Amygdala (tissue), 56 donors: ENCODE measurements at regions not wholly inside any gene's neighbourhood (a gene's known extent, or its start where the extent isn't known, plus 50 kb on each side); places are given as distances from the start of the nearest gene placed in this dataset.

ENCODE experiments used
- DNase-seq, 56 donors: peaks; one replicate each; lab custom pipeline; 2025; lab: John Stamatoyannopoulos, UW

DNA sequence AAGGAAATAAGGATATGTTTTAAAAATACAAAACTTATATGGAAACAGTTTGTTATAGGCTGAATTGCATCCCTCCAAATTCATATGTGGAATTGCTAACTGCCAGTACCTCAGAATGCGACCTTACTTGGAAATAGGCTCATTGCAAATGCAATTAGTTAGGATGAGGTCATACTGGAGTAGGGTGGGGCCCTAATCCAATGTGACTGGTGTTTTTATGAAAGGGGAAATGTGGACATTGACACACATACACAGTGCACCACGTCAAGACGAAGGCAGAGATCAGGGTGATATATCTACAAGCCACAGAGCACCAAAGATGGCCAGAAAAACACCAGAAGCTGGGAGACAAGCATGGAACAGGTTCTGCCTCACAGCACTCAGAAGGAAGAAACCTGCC lies 494.2 kb downstream of the TSN start:
- no peak for DNase-seq

DNA sequence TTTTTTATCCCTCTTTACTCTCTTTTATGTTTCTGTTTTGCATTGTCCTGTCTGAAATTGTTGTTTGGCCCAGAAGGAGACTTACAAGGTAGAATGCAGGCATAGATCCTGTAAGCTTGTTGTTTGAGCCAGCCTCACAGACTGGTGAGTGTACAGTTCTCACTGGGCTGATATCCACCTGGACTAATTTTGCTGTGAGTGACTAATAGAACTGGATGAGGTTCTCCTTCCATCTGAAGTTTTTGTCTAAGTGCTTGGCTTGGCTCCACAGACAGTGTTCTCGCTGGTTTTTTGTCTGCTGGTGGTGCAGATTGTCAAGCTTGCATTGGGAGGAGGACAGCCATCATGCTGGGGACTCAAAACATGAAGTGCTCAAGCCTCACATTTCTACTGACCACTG lies 495.7 kb downstream of the TSN start:
- DNase-seq, result no peak

DNA sequence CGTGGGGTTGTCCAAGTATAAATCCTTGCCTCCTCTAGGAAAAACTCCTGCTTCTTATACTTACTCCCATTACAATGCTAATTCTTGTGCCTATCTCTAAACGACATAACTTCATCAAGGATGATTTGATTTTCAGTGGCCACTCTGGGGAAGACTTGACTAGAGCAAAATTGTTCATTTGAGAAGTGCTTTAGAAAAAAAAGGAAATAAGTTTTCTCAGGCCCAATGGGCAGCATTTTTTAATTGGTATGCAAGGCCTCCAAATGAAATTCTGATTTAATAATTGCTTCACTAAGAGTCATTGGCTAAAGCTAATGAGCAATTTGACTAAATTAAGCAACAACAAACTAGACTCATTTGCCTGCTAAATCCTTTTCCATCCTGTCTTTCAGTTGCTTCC lies 496.1 kb downstream of the TSN start:
- DNase-seq, result no peak

DNA sequence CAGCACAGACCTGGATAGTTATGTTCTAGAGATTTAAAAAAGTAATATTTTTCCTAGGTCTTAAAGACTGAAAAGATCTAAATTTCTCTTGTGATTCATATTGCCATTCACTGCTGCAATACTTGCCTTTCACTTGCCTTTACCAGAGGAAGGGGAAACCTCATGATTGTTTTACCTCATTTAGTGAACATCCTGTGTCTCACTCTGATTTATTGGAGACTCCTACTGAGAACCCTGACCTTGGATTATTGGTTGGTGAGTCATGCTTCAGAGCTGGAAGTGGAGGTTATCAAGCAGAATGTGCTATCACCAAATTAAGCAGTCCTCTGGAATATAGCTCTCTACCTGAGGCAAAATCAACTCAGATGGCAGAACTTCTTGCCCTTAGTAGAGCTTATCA lies 500.5 kb downstream of the TSN start:
- DNase-seq, result no peak

DNA sequence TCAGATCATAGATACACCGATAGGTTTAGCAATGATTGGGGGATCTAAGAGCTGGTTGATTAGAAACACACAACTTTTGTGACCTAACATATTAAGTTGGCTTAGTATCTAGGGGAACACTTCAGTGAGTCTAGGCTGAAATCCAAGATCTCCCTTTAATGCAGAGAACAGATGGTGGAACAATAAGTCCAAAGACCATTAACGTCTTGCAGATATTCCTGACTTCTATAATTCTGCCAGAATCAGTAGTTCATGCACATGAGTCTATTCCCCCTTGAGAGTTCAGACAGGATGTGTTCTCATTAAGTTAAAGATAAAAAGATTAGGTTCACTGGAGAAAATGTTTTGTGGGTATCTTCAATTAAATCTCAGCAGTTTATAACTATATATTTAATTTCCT lies 506.5 kb downstream of the TSN start:
- no peak for DNase-seq

DNA sequence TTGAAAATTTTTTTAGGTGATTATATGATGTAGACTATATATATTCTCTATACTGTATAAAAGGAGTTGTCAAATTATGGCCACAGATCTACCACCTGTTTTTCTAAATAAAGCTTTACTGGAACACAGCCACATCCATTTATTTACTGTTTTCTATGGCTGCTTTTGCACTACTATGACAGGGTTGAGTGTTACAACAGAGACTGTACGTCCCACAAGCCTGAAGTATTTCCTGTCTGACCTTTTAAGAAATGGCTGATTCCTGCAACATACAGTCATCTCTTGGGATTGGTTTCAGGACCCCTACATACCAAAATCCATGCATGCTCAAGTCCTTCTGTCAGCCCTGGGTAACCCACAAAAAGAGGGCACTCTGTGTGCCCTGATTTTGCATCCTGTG lies 508.3 kb downstream of the TSN start:
- DNase-seq, result no peak

DNA sequence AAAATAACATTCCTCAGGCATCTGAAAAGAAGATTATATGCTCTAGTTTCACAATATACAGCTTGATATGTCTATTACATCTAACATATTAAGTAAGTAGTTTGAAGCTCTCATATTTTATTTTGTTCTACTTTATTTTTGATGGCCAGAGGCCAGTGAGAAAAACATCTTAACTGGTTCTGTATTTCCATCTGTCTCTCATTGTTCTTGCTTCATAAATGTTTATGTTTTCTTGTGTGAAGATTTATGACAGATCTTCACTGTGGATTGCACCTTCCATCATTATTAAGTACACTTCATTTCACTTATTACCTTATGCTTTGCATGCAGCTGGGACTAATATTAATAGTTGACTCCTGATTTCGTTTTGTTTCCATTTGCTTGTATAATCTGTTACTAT lies 511.2 kb downstream of the TSN start:
- no peak for DNase-seq

DNA sequence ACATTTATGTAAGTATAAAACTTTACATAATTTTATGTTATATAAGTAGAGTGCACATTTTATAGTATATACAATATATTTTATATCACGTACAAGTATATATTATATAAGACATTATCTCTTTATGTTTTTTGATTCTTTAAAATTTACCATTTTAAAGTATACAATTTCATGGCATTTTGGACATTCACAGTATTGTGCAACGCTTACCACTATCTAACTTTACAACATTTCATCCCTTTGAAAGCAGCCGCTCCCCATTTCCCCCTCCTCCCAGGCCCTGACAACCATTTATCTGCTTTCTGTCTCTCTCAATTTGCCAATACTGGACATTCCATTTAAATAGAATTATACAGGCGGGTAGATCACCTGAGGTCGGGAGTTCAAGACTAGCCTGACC lies 512.5 kb downstream of the TSN start:
- no peak for DNase-seq

DNA sequence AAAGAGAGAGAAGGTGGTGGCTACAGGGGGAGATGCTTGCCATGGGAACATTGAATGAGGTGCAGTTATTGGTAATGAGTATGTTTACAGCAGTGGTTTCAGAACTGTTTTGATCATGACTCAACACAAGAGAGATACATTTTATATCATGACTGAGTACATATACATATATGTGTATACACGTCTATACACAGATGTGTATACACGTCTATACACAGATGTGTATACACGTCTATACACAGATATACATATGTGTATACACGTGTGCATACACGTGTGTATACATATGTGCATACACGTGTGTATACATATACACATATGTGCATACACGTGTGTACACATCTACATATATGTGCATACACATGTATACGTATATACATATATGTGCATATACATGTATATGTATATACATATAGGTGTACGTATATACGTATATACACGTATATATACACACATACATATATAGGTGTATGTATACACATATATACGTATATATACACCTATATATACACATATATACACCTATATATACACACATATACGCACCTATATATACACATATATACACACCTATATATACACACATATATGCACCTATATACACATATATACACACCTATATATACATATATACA lies 518.5 kb downstream of the TSN start:
- DNase-seq, result no peak

DNA sequence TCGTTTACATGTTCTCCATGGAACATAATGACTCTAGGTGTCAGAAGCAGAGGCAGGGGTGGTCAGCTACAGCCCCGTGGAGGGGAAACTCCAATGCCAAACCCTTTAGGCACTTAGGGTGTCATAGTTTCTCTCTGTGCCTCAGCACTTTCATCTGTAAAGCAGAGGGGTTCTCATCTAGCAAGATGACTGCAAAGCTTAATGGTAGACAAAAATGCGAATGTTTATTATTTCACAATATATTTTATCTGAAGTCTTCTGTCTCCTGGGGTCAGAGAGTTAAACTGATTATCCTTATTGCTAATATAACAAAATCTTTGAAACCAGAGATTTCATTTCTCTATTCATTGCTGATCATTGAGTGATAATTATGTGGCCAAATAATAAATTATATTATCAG lies 522.5 kb downstream of the TSN start:
- no peak for DNase-seq

DNA sequence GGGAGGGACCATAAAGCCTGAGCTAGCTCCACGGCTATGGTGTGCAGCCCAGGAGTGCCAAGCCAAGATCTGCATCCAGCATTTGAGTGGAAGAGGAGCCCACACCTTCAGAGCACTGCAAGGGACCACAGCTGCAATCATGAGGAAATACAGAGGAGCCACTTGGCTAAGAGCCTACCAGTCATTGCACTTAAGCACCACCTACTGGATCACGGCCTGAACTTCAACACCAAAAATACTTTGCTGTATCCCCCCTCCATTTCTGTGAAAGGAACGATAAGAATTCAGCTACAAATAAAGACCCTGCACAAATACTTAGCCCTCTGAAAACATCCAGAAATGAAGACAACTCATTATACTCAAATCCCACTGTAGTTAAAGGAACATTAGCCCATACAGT lies 545.3 kb downstream of the TSN start:
- no peak for DNase-seq

DNA sequence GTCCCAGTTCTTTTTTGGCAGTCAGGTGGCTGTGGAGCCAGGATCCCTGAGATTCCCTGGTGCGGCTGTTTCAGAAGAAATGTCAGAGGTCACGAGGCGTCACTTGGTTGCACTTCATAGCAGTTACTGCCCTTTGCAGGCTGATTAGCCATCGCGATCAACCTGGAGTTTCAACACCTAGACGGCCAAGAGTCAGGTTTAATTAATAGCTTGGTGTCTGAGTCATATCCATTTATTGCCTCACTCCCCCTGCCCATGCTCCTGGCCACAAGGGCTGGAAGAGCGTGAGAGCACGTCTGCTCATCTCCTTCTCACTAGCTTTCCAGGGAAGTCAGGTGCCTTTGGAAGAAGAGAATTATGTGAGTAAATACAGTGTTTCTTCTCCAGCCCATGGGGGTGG lies 552.3 kb downstream of the TSN start:
- DNase-seq, result no peak

DNA sequence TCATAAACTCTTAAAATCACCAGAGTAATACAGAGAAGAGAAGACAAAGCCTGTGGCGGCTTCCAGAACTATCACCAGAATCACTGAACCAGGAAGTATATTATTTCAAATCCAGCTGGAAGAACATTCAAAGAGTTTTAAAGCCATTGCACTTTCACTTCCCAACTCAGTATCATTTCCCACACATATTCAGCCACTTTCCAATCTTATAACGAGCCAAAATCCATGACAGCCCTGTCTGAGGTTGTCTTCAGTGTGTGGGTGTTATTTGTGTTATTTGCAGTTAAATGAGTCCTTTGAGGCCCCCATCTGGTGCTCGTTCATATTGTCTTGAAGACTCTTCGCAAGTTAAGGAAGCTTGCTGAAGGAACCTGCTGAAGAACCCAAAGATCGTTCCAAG lies 559.9 kb downstream of the TSN start:
- no peak for DNase-seq

DNA sequence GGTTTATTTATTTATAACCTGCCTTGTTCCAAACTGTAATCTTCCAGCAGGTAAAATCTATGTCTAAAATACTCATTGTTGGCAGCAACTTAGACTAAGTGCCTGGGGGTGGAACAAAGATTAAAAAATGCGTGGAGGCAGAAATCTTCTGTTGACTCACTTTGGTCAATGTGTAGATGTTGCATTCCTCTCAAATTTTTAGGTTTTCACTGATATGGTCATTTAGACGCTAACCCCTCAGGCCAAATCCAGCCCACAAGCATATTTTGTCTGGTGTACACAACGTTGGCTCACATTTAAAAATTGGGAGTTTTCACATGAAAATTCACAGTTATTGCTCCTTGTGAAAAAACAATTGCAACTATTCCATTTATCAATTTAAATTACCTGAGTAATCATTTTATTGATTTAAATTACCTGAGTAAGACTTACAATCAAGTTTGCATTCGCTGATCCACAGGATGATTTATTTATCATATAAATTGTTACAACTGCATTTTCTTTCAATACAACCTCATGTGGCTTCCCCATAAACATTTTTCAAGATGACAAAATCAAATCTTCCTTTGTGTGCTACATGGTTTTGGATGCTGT lies 564.2 kb downstream of the TSN start:
- no peak for DNase-seq

DNA sequence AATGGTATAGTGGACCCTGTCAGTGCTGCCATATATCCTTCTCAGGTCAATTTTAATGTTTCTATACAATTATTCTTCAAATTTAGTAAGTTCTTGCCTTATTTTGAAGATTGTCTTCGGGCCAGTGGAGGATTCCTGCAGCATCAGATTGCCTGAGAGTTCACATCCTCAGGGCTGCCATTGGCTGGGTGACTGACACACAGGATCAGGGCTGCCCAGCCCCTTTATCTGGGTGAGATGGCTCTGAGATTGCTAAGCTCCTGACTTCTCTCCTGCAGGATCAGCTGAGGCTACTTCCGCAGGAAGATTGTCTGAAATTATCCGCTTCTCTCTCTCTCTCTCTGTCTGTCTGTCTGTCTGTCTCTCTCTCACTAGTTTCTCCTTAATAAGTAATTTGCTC lies 567.4 kb downstream of the TSN start:
- no peak for DNase-seq

DNA sequence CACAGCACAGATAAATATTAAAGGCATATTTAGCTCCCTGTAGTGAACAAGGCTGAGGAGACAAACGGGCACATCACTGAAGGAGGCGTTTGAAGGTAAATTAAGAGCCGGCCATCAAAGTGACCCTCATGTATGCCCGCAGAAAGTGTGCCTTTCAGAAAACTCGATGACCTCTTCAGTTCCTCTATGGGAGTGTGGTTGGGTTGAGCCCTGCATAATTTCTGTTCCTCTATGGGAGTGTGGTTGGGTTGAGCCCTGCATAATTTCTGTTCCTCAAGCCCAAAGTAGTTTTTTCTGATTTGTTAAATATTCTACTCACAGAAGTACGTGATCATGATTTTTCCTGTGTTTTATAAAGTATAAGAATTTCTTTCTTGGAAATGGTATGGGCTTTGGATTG lies 568.5 kb downstream of the TSN start:
- DNase-seq, result no peak

DNA sequence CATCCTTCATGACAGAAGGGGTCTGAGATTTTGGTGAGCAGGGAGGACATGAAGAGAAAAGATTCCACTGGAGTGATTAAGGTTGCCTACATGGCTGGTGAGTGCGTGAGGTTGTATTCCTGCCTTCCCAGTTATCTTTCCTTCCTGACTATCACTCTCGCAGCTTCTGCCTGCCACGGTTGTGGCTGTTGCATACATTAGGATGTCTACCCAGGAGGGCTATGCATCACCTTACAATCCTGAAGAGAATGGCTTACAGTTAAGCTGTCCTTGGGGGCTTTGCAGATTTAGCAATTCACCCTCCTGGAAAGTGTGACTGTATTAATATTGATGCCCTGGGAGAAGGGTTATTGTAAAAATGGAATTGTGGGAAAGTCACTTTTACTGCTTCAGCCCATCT lies 571.0 kb downstream of the TSN start:
- no peak for DNase-seq

DNA sequence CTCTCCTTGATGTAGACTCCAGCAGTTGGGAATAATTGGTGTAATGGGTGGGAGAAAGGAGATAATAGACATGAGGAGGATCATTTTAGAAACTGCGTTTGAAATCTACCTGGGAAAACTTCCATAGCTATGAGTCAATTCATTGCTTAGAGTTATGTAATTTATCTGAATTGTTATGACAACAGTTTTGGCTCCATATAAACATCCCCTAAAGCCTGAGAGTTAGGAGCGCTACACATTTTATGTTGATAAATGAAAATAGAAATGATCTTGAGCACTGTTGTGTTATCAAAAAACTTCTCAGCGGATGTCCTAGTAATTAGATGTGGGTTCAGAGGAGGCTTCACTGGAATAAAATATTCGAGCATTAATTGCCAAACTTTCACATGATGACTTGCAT lies 573.4 kb downstream of the TSN start:
- DNase-seq, result no peak

DNA sequence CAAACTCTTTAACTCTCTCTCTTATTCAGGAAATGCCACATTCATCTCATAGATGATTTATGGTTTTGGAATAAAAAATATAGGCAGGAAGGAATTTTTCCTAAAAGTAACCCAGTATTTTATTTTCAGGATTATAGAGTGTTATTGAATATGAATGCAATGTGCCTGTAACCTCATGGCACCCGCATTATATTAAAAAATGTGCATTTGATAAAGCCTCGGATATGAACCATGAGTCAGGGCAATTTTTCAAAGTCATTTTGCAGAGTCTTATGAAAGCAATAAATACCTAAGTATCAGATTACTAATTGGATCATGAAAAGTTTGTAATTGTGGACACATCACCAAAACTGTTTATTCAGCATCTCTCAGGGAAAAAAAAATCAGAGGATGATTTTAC lies 573.8 kb downstream of the TSN start:
- no peak for DNase-seq

DNA sequence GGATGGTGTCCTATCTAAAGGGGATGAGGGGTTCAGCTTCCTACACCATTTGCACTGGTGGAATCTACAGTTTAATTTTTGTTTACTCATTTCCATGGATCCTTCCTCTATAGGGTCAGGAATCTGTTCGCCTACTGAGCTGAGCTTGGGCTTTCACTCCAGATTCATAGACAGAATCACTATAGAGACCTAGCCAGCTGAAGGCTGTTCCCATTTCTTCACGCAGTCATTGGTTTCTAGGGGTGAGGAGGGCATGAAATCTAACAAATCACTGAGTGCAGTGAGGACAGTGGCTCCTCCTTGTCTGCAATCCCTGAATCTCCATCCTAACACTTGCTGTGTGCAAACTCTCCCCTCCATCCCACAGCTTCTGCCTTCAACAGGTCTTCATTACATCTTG lies 578.5 kb downstream of the TSN start:
- DNase-seq, result no peak

DNA sequence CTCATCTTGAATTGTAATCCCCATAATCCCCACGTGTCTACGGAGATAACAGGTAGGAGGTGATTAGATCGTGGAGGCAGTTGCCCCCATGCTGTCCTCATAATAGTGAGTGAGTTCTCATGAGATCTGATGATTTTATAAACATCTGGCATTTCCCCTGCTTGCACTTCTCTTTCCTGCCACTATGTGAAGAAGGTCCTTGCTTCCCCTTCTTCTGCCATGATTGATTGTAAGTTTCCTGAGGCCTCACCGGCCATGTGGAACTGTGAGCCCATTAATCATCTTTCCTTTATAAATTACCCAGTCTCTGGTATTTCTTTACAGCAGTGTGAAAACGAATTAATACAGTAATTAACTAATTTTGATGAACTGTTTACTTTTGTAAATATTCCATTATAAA lies 582.5 kb downstream of the TSN start:
- no peak for DNase-seq

DNA sequence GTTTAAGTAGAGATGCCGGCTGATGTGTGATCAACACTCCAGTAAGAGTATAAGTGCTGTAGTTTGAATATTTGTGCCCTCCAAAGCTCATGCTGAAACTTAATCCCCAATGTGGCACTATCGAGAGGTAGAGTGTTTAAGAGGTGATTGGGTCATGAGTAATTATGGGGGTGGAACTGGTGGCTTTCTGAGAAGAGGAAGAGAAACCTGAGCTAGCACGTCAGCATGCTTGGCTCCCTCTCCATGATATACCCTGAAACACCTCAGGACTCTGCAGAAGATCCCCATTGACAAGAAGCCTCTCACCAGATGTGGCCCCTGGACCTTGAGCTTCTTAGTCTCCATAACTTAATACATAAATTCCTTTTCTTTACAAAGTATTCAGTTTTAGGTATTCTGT lies 584.8 kb downstream of the TSN start:
- no peak for DNase-seq

DNA sequence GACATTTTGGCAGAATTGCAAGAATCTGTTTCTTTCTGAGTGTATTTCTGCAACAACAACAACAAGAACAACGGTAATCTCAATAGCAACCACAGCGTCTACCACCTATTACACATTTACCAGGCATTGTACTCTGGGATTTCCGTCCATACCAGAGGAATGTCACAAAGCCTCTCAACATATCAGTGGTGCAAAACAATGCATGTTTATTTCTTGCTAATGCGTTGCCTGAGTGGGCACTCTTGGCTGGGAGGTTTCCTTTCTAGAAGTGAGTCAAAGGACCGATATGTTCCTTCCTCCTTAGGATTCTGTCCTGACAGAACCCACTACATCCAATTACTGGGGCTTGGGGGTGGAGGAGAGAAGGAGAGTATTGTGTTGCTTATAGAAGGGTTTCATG lies 585.6 kb downstream of the TSN start:
- DNase-seq, result no peak
